Muscle layer of colon (tissue), 2 donors: ENCODE measurements at regions not wholly inside any gene's neighbourhood (a gene's known extent, or its start where the extent isn't known, plus 50 kb on each side); places are given as distances from the start of the nearest gene placed in this dataset.
"Not testable (repeated sequence)": the region's sequence is repeated elsewhere in the genome, so short reads cannot be mapped to it uniquely, and the experiment has no call there.

ENCODE experiments used
- H3K27ac ChIP-seq: one replicate; pipeline ENCODE4 v1.7.0; 2013; ENCODE audit warnings: low read depth, mild to moderate bottlenecking, low read length, moderate library complexity
- H3K27me3 ChIP-seq, 2 donors: one replicate each; pipeline ENCODE4 v1.7.0; 2013; ENCODE audit warnings: low read length in 2 of 2, mild to moderate bottlenecking in 2 of 2; ENCODE audit not compliant: insufficient read depth in 2 of 2, control insufficient read depth in 1 of 2
- H3K36me3 ChIP-seq: one replicate; pipeline ENCODE4 v1.7.0; 2013; ENCODE audit warnings: mild to moderate bottlenecking, low read length; ENCODE audit not compliant: insufficient read depth
- H3K4me1 ChIP-seq: one replicate; pipeline ENCODE4 v1.7.0; 2013; ENCODE audit warnings: mild to moderate bottlenecking, low read length; ENCODE audit not compliant: insufficient read depth
- H3K4me3 ChIP-seq, 2 donors: one replicate each; pipeline ENCODE4 v1.7.0; 2013; ENCODE audit warnings: low read length in 2 of 2, low read depth in 1 of 2, mild to moderate bottlenecking in 1 of 2, moderate library complexity in 1 of 2
- H3K9ac ChIP-seq: one replicate; pipeline ENCODE4 v1.7.0; 2013; ENCODE audit warnings: low read length
- H3K9me3 ChIP-seq: one replicate; pipeline ENCODE4 v1.7.0; 2013; ENCODE audit warnings: mild to moderate bottlenecking, low read length
- donor health status: abdominal sarcoma.
- donor health status: Adenocarcinoma of cecum.

DNA sequence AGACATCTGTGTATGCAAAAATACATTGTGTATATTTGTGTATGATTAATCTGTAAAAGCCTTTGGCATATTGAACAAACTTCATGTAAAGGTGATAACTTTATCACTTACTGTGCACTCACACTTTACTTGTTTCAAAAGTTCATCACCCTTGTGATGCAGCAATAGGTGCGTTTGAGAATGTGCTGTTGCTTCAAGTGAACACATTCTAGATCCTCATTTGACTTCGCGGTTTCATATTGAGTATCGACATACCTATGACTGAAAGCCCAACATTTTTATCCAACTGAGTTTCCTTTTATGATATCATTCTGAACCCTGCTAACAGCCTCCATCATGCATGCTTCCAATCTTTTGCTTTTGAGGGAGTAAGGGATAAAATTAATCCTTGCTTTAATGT lies 1086.9 kb downstream of the TMEM121 start:
- Histone ChIP-seq H3K4me1 (no peaks in the 10 kb centered on the region), H3K27ac (no peak overlapping the region), H3K36me3 (no peaks in the 10 kb centered on the region), H3K27me3 (no peaks in the 10 kb centered on the region), H3K9ac (no peak overlapping the region), H3K9me3 (no peaks in the 10 kb centered on the region), H3K4me3 (no peak overlapping the region)

DNA sequence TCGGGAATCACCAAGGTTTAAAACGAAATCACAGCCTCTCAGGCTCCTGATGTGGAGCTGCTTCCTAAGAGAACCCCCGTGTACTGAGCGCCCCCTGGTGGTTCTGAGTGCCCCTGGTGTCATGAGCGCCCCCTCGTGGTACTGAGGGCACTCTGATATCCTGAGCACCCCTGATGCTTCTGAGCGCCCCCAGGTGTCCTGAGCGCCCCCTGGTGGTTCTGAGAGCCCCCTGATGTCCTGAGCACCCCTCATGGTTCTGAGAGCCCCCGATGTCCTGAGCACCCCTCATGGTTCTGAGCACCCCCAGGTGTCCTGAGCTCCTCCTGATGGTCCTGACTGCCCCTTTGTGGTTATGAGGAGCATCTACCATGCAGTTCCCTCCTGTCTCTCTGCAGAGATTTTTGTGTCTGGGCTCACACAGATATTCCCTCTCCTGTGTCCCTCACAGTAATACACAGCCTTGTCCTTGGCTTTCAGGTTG lies 1092.1 kb downstream of the TMEM121 start:
- not testable (repeated sequence) for H3K9me3 ChIP-seq, H3K36me3 ChIP-seq, H3K27ac ChIP-seq, H3K27me3 ChIP-seq, H3K9ac ChIP-seq, H3K4me1 ChIP-seq, H3K4me3 ChIP-seq

DNA sequence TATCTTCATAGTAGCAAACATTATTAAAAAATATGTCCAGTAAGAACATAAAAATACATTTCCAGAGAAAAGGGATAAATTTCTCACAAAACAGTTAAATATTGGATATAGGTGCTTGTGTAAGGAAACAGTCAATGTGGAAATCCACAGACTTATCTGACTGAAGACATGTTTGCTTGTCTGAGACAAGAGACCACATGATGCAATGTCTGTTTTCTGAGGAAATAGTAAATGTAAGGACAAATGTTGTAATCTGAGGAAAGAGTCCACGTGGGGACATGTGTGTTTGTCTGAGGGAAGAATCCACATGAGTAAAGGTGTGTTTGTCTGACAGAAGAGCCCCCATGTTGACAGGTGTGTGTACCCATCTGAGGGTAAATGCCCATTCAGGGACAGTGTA lies 1093.2 kb downstream of the TMEM121 start:
- Histone ChIP-seq H3K27me3 (no peaks in the 10 kb centered on the region), H3K27ac (no peak overlapping the region), H3K36me3 (no peaks in the 10 kb centered on the region), H3K9me3 (no peaks in the 10 kb centered on the region), H3K4me1 (no peaks in the 10 kb centered on the region), H3K4me3 (no peak overlapping the region), H3K9ac (no peak overlapping the region)

DNA sequence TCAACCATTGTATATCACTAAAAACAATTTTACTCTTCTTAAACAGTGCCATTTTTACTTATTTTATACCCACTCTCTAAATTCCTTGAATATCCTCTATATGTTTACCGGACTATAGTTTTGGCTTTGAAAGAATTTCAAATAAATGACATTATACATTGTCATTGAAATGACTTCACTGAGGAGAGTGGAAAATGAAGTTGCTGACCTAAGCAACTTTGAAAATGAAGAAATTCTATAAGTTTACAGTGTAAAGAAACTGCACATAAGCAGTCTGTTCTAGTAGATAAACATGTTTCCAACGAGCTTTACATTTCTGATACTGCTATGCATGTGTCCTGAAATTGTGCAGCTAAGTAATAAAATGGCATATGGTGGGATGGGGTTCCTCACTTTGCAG lies 1094.0 kb downstream of the TMEM121 start:
- H3K9me3 ChIP-seq, result no peaks in the 10 kb centered on the region
- no peaks in the 10 kb centered on the region for H3K27me3 ChIP-seq
- no peaks in the 10 kb centered on the region for H3K4me1 ChIP-seq
- H3K36me3 ChIP-seq, result no peaks in the 10 kb centered on the region
- H3K4me3 ChIP-seq, result no peak overlapping the region
- no peak overlapping the region for H3K9ac ChIP-seq
- no peak overlapping the region for H3K27ac ChIP-seq

DNA sequence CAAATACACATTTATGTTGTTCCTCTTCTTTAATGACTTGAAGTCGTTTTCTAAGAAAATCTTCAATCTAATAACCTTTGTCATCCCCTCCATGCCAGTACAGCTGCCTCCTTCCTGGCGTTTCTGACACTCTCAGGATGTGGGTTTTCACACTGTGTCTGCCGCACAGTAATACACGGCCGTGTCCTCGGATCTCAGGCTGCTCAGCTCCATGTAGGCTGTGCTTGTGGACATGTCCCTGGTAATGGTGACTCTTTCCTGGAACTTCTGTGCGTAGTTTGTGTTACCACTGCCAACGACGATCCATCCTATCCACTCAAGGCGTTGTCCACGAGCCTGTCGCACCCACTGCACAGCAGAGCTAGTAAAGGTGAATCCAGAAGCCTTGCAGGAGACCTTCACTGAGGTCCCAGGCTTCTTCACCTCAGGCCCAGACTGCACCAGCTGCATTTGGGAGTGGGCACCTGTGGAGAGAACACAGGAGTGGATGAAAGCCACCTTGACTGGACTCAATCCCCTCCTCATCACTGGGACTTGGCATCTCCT lies 1095.9 kb downstream of the TMEM121 start:
- H3K9me3 ChIP-seq, result no peaks in the 10 kb centered on the region
- no peak overlapping the region for H3K4me3 ChIP-seq
- no peaks in the 10 kb centered on the region for H3K27me3 ChIP-seq
- no peaks in the 10 kb centered on the region for H3K4me1 ChIP-seq
- no peak overlapping the region for H3K27ac ChIP-seq
- no peak overlapping the region for H3K9ac ChIP-seq
- no peaks in the 10 kb centered on the region for H3K36me3 ChIP-seq

DNA sequence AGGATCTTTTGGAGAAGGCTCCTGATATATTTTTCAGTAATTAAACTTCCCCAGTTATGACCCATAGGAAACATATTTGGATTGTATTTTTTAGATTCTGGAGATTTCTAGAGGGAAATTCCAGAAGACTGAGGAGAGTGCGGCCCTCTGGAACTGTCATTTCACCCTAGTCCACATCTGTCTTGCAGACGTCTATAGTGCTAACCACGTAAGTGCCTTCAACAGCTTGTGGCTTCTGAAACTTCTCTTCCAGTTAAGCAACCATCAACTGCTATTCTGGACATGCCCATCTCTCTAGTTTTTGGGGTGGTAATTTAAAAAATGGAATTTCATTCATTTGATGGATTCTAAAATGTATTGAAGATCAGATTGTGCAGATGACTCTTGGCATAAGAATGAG lies 1098.8 kb downstream of the TMEM121 start:
- Histone ChIP-seq H3K9ac (no peak overlapping the region), H3K27ac (no peak overlapping the region), H3K36me3 (no peaks in the 10 kb centered on the region), H3K4me1 (no peaks in the 10 kb centered on the region), H3K4me3 (no peak overlapping the region), H3K9me3 (no peaks in the 10 kb centered on the region), H3K27me3 (no peaks in the 10 kb centered on the region)

DNA sequence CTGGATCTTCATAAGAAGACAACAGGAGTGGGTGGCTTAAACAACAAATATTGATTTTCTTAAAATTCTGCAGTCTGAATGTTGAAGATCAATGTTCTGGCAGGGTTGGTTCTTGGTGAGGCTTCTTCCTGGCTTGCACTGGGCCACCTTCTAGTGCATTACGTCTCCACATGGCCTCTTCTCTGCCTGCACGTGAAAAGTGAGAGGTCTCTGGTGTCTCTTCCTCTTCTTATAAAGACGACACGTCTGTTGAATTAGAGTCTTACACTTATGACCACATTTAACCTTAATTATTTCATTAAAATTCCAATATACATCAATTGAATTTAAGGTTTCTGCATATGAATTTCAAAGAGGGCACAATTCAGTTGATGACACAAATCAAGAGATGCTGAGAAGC lies 1100.1 kb downstream of the TMEM121 start:
- not testable (repeated sequence) for H3K27ac ChIP-seq, H3K4me1 ChIP-seq, H3K27me3 ChIP-seq, H3K9me3 ChIP-seq, H3K36me3 ChIP-seq, H3K4me3 ChIP-seq, H3K9ac ChIP-seq

DNA sequence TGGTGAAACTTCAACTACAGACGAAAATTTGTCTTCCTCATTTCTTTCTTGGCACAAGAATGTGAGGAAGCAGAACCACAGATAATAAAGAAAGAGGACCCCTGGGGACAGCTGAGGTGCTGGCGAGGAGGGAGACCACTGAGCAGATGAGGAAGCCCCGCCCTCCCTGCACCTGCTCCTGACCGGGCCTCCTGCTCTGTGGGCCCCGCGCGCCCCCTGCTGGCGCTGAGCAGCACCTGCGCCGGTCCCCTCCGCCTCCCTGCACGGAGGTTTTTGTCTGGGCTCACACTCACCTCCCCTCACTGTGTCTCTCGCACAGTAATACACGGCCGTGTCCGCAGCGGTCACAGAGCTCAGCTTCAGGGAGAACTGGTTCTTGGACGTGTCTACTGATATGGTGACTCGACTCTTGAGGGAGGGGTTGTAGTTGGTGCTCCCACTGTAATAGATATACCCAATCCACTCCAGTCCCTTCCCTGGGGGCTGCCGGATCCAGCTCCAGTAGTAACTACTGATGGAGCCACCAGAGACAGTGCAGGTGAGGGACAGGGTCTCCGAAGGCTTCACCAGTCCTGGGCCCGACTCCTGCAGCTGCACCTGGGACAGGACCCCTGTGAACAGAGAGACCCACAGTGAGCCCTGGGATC lies 1100.7 kb downstream of the TMEM121 start:
- not testable (repeated sequence) for H3K4me3 ChIP-seq, H3K27me3 ChIP-seq, H3K27ac ChIP-seq, H3K4me1 ChIP-seq, H3K9me3 ChIP-seq, H3K36me3 ChIP-seq, H3K9ac ChIP-seq

DNA sequence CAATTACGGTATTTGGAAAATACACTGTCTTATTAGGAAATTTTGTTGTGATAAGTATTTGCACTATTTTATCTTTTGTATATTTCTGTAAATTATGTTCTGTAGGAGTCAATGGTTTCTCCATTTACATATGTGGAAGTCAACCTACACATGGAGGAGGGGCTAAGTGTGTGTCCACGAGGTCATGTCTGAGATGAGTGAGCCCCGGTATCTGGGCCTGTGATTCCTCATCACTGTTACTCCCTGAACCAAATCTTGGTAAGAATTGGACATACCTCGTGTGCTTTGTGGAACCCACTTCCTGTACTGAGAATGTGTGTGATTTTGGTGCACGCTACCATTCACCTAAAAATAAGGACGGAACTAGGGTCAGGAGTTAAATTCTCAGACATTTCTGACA lies 1105.5 kb downstream of the TMEM121 start:
- Histone ChIP-seq H3K4me3 (no peak overlapping the region), H3K27me3 (no peaks in the 10 kb centered on the region), H3K4me1 (no peaks in the 10 kb centered on the region), H3K9me3 (no peaks in the 10 kb centered on the region), H3K36me3 (no peaks in the 10 kb centered on the region), H3K9ac (no peak overlapping the region), H3K27ac (no peak overlapping the region)

DNA sequence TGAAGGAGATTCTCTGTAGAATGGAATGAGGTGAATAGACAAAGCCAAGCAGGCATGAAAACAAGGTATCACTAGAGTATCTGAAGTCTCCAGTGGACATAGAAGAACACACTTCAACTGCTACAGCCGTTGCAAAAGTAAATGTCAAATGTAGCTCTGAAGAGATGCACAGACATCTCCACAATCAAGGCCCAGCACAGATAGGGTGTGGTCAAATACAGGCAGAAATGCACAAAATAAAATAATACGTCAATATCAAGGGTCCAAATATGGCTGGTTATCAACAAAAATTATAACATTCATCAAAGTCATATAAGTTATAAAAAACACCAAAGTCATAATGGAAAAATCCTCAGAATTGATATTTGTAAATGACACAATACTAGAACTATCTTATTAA lies 1107.3 kb downstream of the TMEM121 start:
- Histone ChIP-seq H3K9ac (no peak overlapping the region), H3K27ac (no peak overlapping the region), H3K36me3 (no peaks in the 10 kb centered on the region), H3K27me3 (no peaks in the 10 kb centered on the region), H3K9me3 (no peaks in the 10 kb centered on the region), H3K4me1 (no peaks in the 10 kb centered on the region), H3K4me3 (no peak overlapping the region)

DNA sequence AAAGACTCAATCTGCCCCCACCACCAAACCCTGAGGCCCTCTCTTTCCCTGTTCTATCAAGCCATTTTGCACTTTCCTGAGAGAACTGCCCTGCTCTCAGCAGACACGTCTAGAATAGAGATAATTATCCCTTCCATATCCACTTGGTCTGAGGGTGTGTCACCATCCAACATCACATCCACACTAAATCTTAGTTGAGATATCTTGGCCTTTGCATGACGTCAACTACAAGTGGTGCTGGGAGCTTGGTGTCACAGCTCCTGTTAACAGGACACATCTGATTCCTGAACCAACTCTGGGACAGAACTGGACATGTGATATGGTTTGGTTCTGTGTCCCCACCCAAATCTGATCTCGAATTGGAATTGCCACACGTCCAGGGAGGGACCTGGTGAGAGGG lies 1109.2 kb downstream of the TMEM121 start:
- Histone ChIP-seq H3K36me3 (no peaks in the 10 kb centered on the region), H3K9me3 (no peaks in the 10 kb centered on the region), H3K27ac (no peak overlapping the region), H3K27me3 (no peaks in the 10 kb centered on the region), H3K4me1 (no peaks in the 10 kb centered on the region), H3K9ac (no peak overlapping the region), H3K4me3 (no peak overlapping the region)

DNA sequence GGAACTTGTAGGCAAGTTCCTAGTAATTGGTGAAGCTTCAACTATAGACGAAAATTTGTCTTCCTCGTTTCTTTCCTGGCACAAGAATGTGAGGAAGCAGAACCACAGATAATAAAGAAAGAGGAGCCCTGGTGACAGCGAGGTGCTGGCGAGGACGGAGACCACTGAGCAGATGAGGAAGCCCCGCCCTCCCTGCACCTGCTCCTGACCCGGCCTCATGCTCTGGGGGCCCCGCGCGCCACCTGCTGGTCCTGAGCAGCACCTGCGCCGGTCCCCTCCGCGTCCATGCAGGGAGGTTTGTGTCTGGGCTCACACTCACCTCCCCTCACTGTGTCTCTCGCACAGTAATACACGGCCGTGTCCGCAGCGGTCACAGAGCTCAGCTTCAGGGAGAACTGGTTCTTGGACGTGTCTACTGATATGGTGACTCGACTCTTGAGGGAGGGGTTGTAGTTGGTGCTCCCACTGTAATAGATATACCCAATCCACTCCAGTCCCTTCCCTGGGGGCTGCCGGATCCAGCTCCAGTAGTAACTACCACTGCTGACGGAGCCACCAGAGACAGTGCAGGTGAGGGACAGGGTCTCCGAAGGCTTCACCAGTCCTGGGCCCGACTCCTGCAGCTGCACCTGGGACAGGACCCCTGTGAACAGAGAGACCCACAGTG lies 1112.5 kb downstream of the TMEM121 start:
- not testable (repeated sequence) for H3K9me3 ChIP-seq, H3K27me3 ChIP-seq, H3K4me1 ChIP-seq, H3K4me3 ChIP-seq, H3K36me3 ChIP-seq, H3K9ac ChIP-seq, H3K27ac ChIP-seq
